ENCODE measurements at regions not wholly inside any gene's neighbourhood (a gene's known extent, or its start where the extent isn't known, plus 50 kb on each side); places are given as distances from the start of the nearest gene placed in this dataset.

DNA sequence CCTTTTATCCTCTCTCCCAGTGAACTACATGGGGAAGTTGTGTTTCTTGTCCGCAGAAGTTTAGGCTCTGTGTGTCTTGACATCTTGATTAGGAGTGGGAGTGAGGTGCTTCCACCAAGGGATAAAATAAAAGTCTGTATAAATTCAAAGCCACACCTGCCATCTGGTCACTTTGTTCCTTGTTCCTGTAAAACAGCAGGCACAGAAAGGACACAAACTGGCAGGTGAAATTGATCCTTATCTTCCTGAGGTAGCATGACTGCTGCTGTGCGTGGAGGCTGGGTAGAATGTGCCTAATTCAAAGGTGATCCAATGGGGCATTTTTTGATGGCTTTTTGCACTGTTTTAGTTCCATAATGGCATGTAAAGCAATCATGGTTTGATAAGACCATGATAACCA is 104.3 kb upstream of the KITLG start:
- no peak overlapping the region for H3K4me2 ChIP-seq (ENCODE audit: low read length)
- H3K79me2 ChIP-seq (replicated peaks; ENCODE audit: insufficient read depth, low read length): no peaks in the 10 kb centered on the region
- no peaks in the 10 kb centered on the region for H3K9me2 ChIP-seq (ENCODE audit: insufficient read depth, low read length)
- no peaks in the 10 kb centered on the region for H3K36me3 ChIP-seq (ENCODE audit: insufficient read depth, low read length)
- no peak for TF ChIP-seq POLR2AphosphoS5 (IDR thresholded peaks at IDR 0.05)
- TF ChIP-seq, protein P1, sequence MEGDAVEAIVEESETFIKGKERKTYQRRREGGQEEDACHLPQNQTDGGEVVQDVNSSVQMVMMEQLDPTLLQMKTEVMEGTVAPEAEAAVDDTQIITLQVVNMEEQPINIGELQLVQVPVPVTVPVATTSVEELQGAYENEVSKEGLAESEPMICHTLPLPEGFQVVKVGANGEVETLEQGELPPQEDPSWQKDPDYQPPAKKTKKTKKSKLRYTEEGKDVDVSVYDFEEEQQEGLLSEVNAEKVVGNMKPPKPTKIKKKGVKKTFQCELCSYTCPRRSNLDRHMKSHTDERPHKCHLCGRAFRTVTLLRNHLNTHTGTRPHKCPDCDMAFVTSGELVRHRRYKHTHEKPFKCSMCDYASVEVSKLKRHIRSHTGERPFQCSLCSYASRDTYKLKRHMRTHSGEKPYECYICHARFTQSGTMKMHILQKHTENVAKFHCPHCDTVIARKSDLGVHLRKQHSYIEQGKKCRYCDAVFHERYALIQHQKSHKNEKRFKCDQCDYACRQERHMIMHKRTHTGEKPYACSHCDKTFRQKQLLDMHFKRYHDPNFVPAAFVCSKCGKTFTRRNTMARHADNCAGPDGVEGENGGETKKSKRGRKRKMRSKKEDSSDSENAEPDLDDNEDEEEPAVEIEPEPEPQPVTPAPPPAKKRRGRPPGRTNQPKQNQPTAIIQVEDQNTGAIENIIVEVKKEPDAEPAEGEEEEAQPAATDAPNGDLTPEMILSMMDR (IDR thresholded peaks at IDR 0.05; ENCODE audit: poor library complexity, severe bottlenecking): no peak
- no peak for TF ChIP-seq SMC3 (conservative IDR thresholded peaks at IDR 0.05; ENCODE audit: poor library complexity)
- TF ChIP-seq, protein P2, sequence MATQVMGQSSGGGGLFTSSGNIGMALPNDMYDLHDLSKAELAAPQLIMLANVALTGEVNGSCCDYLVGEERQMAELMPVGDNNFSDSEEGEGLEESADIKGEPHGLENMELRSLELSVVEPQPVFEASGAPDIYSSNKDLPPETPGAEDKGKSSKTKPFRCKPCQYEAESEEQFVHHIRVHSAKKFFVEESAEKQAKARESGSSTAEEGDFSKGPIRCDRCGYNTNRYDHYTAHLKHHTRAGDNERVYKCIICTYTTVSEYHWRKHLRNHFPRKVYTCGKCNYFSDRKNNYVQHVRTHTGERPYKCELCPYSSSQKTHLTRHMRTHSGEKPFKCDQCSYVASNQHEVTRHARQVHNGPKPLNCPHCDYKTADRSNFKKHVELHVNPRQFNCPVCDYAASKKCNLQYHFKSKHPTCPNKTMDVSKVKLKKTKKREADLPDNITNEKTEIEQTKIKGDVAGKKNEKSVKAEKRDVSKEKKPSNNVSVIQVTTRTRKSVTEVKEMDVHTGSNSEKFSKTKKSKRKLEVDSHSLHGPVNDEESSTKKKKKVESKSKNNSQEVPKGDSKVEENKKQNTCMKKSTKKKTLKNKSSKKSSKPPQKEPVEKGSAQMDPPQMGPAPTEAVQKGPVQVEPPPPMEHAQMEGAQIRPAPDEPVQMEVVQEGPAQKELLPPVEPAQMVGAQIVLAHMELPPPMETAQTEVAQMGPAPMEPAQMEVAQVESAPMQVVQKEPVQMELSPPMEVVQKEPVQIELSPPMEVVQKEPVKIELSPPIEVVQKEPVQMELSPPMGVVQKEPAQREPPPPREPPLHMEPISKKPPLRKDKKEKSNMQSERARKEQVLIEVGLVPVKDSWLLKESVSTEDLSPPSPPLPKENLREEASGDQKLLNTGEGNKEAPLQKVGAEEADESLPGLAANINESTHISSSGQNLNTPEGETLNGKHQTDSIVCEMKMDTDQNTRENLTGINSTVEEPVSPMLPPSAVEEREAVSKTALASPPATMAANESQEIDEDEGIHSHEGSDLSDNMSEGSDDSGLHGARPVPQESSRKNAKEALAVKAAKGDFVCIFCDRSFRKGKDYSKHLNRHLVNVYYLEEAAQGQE (IDR thresholded peaks at IDR 0.05; ENCODE audit: borderline replicate concordance): no peak
- no peak for TF ChIP-seq EP300 (conservative IDR thresholded peaks at IDR 0.05; ENCODE audit: poor library complexity, severe bottlenecking)
- TF ChIP-seq TAF1 (IDR thresholded peaks at IDR 0.05; ENCODE audit: low read depth): no peak
- TF ChIP-seq EZH2 (IDR thresholded peaks at IDR 0.05; ENCODE audit: borderline replicate concordance, insufficient read depth, low read length, poor library complexity, severe bottlenecking): no peak
- no peak for TF ChIP-seq MXI1 (conservative IDR thresholded peaks at IDR 0.05; ENCODE audit: poor library complexity, severe bottlenecking)
- no peak for TF ChIP-seq RAD21 (conservative IDR thresholded peaks at IDR 0.05)
- no peak overlapping the region for H3K4me3 ChIP-seq (ENCODE audit: low read length)
- H3K27me3 ChIP-seq (ENCODE audit: insufficient read depth, low read depth, low read length): no peaks in the 10 kb centered on the region
- H3K27ac ChIP-seq (ENCODE audit: low read length): no peak overlapping the region
- no peak overlapping the region for H3K9ac ChIP-seq (ENCODE audit: low read length)
- no peaks in the 10 kb centered on the region for H3K9me3 ChIP-seq (ENCODE audit: low read length)
- H3F3A ChIP-seq (ENCODE audit: insufficient read depth, low read length, poor library complexity, severe bottlenecking): no peaks in the 10 kb centered on the region
- H2AFZ ChIP-seq (ENCODE audit: low read depth, low read length): no peak overlapping the region
- no peaks in the 10 kb centered on the region for H4K20me1 ChIP-seq (ENCODE audit: insufficient read depth)

GRCh38 chr12:88684170-88684569 is 103.9 kb upstream of the KITLG start:
- no peaks in the 10 kb centered on the region for H3K9me3 ChIP-seq (ENCODE audit: low read length)
- no peaks in the 10 kb centered on the region for H3K27me3 ChIP-seq (ENCODE audit: insufficient read depth, low read depth, low read length)
- H4K20me1 ChIP-seq (ENCODE audit: insufficient read depth): no peaks in the 10 kb centered on the region
- H3K9me2 ChIP-seq (ENCODE audit: insufficient read depth, low read length): no peaks in the 10 kb centered on the region
- H3F3A ChIP-seq (ENCODE audit: insufficient read depth, low read length, poor library complexity, severe bottlenecking): no peaks in the 10 kb centered on the region
- no peak overlapping the region for H3K4me3 ChIP-seq (ENCODE audit: low read length)
- no peak overlapping the region for H3K9ac ChIP-seq (ENCODE audit: low read length)
- H2AFZ ChIP-seq (ENCODE audit: low read depth, low read length): no peak overlapping the region
- H3K4me2 ChIP-seq (ENCODE audit: low read length): no peak overlapping the region
- no peak overlapping the region for H3K27ac ChIP-seq (ENCODE audit: low read length)
- TF ChIP-seq RAD21 (conservative IDR thresholded peaks at IDR 0.05): no peak
- TF ChIP-seq, protein P2 (IDR thresholded peaks at IDR 0.05; ENCODE audit: borderline replicate concordance): no peak
- TF ChIP-seq EP300 (conservative IDR thresholded peaks at IDR 0.05; ENCODE audit: poor library complexity, severe bottlenecking): no peak
- no peak for TF ChIP-seq TAF1 (IDR thresholded peaks at IDR 0.05; ENCODE audit: low read depth)
- no peak for TF ChIP-seq SMC3 (conservative IDR thresholded peaks at IDR 0.05; ENCODE audit: poor library complexity)
- no peak for TF ChIP-seq EZH2 (IDR thresholded peaks at IDR 0.05; ENCODE audit: borderline replicate concordance, insufficient read depth, low read length, poor library complexity, severe bottlenecking)
- TF ChIP-seq POLR2AphosphoS5 (IDR thresholded peaks at IDR 0.05): no peak
- TF ChIP-seq, protein P1 (IDR thresholded peaks at IDR 0.05; ENCODE audit: poor library complexity, severe bottlenecking): no peak
- TF ChIP-seq MXI1 (conservative IDR thresholded peaks at IDR 0.05; ENCODE audit: poor library complexity, severe bottlenecking): no peak
- no peaks in the 10 kb centered on the region for H3K36me3 ChIP-seq (ENCODE audit: insufficient read depth, low read length)
- no peaks in the 10 kb centered on the region for H3K79me2 ChIP-seq (replicated peaks; ENCODE audit: insufficient read depth, low read length)
